ENCODE measurements at regions not wholly inside any gene's neighbourhood (a gene's known extent, or its start where the extent isn't known, plus 50 kb on each side); places are given as distances from the start of the nearest gene placed in this dataset.

DNA sequence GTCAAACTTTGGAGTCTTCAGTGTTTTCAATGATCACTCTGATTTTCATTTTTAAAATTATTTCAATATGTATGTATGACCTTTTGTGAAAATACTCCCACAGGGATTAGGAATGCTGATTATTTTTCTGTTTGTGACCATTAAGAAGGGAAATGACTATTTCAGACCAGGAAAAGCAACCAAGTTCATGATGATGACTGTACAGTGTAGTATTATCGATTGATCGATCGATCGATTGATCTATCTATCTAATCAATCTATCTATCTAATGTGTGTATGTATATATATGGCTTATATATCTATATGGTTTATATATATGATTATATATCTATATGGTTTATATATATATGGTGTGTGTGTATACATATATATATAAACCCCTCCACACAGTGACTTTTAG is 131.5 kb upstream of the VEGFC start:
- TF ChIP-seq, protein P1, sequence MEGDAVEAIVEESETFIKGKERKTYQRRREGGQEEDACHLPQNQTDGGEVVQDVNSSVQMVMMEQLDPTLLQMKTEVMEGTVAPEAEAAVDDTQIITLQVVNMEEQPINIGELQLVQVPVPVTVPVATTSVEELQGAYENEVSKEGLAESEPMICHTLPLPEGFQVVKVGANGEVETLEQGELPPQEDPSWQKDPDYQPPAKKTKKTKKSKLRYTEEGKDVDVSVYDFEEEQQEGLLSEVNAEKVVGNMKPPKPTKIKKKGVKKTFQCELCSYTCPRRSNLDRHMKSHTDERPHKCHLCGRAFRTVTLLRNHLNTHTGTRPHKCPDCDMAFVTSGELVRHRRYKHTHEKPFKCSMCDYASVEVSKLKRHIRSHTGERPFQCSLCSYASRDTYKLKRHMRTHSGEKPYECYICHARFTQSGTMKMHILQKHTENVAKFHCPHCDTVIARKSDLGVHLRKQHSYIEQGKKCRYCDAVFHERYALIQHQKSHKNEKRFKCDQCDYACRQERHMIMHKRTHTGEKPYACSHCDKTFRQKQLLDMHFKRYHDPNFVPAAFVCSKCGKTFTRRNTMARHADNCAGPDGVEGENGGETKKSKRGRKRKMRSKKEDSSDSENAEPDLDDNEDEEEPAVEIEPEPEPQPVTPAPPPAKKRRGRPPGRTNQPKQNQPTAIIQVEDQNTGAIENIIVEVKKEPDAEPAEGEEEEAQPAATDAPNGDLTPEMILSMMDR (IDR thresholded peaks at IDR 0.05): no peak
- no peak for TF ChIP-seq POLR2AphosphoS5 (IDR thresholded peaks at IDR 0.05)
- TF ChIP-seq POLR2A (IDR thresholded peaks at IDR 0.05): no peak
